Upper lobe of left lung (tissue), 4 donors: ENCODE measurements at regions not wholly inside any gene's neighbourhood (a gene's known extent, or its start where the extent isn't known, plus 50 kb on each side); places are given as distances from the start of the nearest gene placed in this dataset.

Experiments used
- POLR2A ChIP-seq, 4 donors: fragments of 450-650 bp; IDR thresholded peaks; one replicate each; pipeline ENCODE4 v1.5.1; 2016 to 2017; ENCODE audit warnings: antibody characterized with exemption in 4 of 4, mild to moderate bottlenecking in 2 of 4
- TF ChIP-seq, protein P1 (sequence below), 6 experiments: fragments of 450-650 bp in 4 of 6; fragments of 200-600 bp in 2 of 6; sonication (generic) in 2 of 6; IDR thresholded peaks; one replicate each; pipeline ENCODE4 v1.5.1; 2016 to 2019; ENCODE audit warnings: antibody characterized with exemption in 6 of 6

DNA sequence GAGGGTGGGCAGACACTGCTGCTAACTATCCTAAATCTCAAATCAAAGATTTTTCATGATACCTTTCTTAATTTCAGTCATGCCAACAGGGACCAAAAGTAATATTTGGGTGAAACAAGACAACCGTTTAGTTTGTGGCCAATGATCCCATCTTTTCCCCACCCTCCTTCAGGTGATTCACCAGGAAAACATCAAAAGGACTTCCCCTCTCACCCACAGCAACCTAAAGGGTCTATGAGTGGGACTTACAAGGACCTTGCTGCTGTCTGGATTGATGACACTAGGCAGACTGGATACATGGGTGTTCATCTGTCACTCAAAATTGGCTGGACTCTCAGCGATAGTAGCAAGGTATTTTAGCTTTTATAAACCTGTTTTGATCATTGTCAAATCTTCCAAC lies 62.0 kb upstream of the ZC3H12C start:
- TF ChIP-seq, protein P1, sequence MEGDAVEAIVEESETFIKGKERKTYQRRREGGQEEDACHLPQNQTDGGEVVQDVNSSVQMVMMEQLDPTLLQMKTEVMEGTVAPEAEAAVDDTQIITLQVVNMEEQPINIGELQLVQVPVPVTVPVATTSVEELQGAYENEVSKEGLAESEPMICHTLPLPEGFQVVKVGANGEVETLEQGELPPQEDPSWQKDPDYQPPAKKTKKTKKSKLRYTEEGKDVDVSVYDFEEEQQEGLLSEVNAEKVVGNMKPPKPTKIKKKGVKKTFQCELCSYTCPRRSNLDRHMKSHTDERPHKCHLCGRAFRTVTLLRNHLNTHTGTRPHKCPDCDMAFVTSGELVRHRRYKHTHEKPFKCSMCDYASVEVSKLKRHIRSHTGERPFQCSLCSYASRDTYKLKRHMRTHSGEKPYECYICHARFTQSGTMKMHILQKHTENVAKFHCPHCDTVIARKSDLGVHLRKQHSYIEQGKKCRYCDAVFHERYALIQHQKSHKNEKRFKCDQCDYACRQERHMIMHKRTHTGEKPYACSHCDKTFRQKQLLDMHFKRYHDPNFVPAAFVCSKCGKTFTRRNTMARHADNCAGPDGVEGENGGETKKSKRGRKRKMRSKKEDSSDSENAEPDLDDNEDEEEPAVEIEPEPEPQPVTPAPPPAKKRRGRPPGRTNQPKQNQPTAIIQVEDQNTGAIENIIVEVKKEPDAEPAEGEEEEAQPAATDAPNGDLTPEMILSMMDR (IDR thresholded peaks at IDR 0.05) = no peak
- no peak for TF ChIP-seq POLR2A (IDR thresholded peaks at IDR 0.05)
